Lower leg skin (tissue), 3 donors: ENCODE measurements at regions not wholly inside any gene's neighbourhood (a gene's known extent, or its start where the extent isn't known, plus 50 kb on each side); places are given as distances from the start of the nearest gene placed in this dataset.

Source experiments
- CTCF ChIP-seq, 3 donors: fragments of 450-650 bp; IDR thresholded peaks; one replicate each; pipeline ENCODE4 v1.5.1; 2016; ENCODE audit warnings: antibody characterized with exemption in 3 of 3, mild to moderate bottlenecking in 3 of 3, moderate library complexity in 2 of 3
- POLR2A ChIP-seq, 2 donors: fragments of 450-650 bp; IDR thresholded peaks; one replicate each; pipeline ENCODE4 v1.6.1; 2016 to 2017; ENCODE audit warnings: antibody characterized with exemption in 2 of 2, mild to moderate bottlenecking in 1 of 2, moderate library complexity in 1 of 2

GRCh38 chr10:121260377-121260776, 337.9 kb downstream of the FGFR2 start:
- TF ChIP-seq CTCF (IDR thresholded peaks at IDR 0.05) (no peak), POLR2A (IDR thresholded peaks at IDR 0.05) (no peak)
